HG02870 (cell line): ENCODE measurements at regions not wholly inside any gene's neighbourhood (a gene's known extent, or its start where the extent isn't known, plus 50 kb on each side); places are given as distances from the start of the nearest gene placed in this dataset.

Experiments used
- ATAC-seq: cut with Tn5 transposase; IDR thresholded peaks from one replicate; pipeline ENCODE4 v1.9.1; 2021; ENCODE audit warnings: mild to moderate bottlenecking, moderate library complexity; ENCODE audit not compliant: unreplicated experiment

- ATAC-seq: no peak
Measured at GRCh38 chr18:21991886-21992285, 177.5 kb upstream of the GATA6 start.

DNA sequence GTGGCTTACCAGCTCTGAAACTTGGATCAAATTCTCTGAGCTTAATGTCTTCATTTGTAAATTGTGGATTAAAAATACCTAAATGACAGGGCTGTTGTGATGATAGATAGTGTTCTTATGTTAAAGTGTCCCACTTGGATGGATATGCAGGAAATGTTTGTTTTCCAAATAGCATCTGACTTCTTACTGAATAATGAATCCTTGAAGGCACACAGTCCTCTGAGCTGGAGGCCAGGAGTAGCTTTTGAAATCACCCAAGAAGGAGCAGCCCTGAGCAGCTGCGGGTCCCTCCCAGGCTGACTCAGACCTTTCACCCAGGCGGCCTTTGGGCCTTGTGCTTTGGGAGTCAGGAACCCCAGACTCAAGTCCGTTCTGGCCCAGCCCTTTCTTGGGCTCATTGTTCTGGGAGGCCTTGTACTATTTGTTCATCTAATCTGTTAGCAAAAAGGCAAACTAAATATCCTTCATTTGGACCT is 173.0 kb upstream of the GATA6 start:
- ATAC-seq: no peak

- ATAC-seq: no peak
Measured at GRCh38 chr18:21997207-21998143, 171.9 kb upstream of the GATA6 start.

DNA sequence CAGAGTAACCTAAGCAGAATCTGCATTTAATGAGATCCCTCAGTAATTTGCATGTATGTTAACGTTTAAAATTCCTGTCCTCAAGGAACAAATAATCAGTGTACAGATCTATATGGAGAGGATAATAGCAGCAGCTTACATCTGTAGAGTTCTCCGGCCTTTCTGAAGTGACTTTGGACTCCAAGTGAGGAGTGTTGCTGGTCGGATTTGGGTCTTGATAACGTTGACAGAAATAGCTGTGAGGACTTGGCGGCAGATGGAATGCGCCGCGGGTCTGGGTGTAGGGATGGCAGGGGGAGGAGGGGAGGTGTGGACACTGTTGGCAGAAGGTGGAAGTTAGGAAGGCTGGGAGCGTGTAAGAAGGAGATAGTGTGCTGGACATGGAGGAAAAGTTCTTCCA is 170.9 kb upstream of the GATA6 start:
- ATAC-seq: no peak

DNA sequence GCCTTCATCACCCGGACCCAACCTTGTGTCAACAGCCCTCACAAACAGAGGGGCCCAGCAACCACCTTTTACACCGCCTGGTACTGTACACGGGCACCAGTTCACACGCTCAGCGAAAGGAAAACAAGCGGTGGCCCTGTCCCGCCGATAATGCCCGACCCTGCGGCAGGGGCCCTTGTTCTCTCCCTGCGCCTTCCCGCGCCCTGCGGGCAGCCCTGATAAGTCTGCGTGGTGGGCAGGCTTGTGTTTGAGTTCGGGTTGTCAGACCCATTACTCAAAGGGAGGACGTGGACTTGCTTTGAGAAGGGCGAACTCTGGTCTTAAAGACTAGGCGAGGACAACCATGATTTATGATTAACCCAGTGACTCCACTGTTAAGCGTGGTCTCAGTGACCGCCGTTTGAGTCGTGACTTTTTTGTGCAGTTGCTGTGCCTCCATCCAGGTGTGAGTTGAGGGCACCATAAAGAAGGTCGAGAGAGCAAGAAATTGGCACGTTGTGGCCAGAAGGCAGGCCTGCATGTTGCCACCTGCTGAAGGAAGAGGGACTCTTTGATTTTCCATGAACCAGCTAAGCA is 167.4 kb upstream of the GATA6 start:
- no peak for ATAC-seq

GRCh38 chr18:22005191-22005841 is 164.1 kb upstream of the GATA6 start:
- ATAC-seq: no peak

DNA sequence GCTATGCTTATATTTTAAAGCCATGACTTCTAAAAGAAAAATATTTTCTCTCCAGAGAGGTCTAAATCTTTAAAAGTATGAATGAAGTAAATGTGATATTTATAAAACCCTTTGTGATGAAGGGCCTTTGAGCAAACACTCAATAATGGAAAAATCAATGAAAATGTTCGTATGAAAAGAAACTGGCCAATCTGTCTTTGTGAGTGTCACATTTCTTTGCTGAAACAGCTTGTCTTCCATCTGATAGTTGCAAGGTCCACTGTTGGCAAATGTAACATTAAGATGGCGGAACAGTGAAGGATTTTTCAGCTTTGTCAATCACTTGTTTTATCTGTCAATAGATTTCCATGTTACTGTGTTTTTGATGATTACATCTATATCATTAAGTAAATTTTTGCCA is 162.9 kb upstream of the GATA6 start:
- no peak for ATAC-seq

GRCh38 chr18:22009242-22009641 is 160.1 kb upstream of the GATA6 start:
- no peak for ATAC-seq

DNA sequence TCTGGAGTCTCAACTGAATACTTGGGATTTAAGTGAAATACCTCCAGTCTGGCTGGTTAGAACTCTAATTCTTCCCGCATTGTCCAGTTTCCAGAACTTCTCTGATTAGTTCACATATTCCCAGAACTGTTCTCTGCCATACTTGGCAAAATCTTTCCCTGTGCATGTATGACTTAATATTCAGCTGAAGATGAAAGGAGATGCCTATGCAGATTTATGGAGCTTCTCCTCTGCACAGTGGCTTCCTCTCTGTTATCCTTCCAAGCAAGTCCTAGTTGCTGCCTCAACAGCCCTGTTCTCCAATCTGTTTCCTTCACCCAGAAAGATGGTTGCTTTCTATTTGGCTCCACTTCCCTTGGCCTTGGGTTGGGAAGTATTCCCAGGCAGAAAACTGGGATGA is 155.4 kb upstream of the GATA6 start:
- ATAC-seq: no peak

DNA sequence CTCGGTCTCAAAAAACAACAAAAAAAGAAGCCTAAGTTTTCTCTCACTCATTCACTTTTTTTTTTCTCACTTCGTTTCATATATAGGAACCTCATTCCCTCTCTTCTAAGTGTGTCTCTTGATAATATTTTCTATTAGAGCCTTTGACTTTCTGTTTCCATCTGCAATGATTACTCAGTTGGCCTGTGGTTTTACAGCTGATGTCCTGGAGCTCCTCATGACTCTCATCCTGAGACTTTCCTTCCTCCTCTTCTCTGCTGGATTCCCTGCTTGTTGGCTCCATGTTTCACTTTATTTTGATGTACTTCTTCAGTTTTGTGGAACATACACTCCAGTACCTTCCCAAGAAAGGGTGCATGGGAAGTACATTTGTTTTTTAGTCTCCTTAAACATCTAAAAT is 154.2 kb upstream of the GATA6 start:
- ATAC-seq: no peak

DNA sequence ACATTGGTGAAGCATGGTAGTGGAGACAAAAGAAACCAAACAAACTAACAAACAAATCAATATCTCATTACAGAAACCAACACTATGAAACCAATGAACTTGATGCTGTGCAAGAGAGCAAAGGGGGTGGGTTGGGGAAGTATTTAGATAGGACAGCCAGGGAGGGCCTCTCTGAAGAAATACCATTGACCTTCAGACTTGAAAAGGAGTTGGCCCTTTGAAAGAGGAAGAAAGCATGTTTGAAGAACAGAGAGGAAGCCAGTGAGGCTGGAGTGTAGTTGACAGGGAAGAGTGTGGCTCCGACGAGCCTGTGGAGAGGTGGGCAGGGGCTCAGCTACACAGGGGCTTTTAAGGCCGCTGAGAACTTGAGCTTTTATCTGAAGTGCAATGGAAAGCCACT is 151.0 kb upstream of the GATA6 start:
- no peak for ATAC-seq

DNA sequence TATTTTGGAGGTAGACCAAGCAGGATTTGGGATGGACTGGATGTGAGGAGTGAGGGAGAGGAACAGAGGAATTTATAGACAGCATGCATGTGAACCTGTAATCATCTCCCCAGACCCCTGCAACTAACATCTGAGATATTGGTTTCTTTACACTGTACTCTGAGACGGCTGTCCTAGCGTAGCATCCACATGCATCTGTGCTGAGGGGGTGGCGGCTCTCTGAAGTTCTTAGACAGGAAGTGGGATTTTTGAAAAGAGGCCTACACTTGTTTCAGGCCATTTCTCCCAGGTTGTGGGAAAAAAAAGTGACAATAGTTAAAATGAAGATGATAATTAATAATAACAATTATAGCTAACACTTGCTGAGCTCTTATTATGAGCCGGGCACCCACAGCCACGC is 150.2 kb upstream of the GATA6 start:
- no peak for ATAC-seq

DNA sequence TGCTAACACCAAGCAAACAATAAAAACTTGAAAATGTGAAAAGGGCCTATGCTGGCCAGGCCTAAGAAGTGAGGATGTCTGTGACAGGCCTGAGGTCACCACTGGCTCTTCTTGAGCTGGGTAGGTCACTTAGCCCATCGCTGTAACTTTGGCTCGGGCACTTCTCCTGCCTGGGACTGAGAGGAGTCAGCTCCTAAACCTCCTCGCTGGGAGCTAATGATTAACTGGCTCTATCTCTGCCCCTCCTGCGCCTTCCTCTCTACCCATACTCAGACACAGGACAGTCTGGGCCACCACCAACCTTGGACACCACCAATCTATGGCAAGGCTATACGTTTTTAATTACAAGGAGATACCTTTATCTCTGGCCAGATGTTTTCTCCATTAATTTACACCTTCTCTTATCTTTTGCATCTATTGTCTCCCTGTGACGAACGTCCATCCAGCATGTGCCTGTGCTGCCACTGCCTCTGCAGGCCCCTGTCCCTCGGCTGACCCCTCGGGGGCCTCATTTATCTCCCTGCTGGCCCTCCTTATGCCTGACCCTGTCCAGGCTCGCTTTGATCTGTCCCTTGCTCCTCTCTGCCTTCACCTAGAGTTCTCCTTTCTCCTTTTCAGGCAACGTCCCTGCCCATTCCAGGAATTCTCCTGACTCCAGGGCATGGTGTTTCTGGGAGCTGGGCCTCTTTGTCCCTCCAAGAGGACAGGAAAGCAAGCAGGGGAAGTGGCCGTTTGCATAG is 149.1 kb upstream of the GATA6 start:
- ATAC-seq: no peak

- ATAC-seq: no peak
Measured at GRCh38 chr18:22020867-22021370, 148.5 kb upstream of the GATA6 start.

DNA sequence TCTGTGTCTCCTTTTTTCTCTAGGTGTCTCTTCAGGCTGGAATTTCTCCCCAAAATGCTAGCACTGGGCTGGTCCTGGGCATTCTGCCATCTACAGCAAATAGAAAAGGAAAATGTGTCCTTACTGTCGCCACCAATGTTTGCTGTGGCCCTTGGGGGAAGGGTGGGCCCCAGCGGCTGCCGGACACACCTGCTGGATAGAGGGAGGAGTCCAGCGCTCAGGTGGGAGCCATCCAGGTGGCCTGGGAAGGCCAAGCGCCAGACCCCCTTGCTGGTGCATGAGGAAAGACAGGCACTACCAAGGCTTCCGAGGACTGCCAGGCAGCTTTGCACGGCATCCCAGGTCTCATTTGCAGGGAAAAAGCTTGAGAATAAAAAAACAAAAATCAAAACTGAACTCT is 147.7 kb upstream of the GATA6 start:
- ATAC-seq: no peak

- no peak for ATAC-seq
Measured at GRCh38 chr18:22024924-22025323, 144.5 kb upstream of the GATA6 start.

DNA sequence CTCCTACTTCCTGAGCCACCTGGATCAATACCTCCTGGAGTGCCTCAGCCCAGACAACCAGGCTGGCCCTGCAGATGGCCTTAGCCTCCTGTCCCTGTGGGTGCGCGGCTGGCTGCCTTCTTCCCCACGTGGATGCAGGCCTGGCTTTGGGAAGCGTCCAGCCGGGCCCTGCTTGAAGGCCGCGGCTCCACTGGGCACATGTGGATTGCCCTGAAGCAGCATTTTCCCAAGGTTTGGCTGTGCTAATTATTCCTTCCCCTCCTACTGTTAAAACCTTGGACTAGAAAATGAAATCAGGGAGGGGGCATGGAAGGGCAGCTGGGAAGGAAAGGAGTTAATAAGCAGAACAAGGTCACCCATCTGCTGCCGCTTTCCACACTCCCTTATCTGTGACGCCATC is 143.0 kb upstream of the GATA6 start:
- ATAC-seq: no peak

- no peak for ATAC-seq
Measured at GRCh38 chr18:22026889-22027288, 142.5 kb upstream of the GATA6 start.

- no peak for ATAC-seq
Measured at GRCh38 chr18:22031611-22032010, 137.8 kb upstream of the GATA6 start.

- peak; percentile 86 for ATAC-seq
Measured at GRCh38 chr18:22032392-22032961, 136.9 kb upstream of the GATA6 start.

DNA sequence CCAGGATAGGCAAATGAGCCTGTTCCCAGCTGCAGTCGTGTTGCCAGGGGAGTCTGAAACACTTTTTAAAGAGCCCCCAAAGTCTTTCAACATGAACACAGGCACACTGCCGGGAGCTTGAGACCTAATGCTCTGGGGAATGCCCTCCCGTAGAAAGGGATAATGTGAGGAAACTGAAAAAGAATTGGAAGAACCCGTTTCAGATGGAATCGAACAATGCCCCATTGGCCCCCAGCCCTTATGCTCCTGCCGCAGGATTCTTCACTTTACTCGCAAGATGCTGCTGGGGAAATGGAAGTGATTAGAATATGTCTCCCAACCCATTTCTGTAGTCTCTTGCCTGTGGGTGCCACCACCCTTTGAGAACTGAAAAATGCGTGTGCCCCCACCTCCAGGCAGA is 136.3 kb upstream of the GATA6 start:
- ATAC-seq: no peak
